Fibroblast of villous mesenchyme (primary cell): ENCODE measurements at regions not wholly inside any gene's neighbourhood (a gene's known extent, or its start where the extent isn't known, plus 50 kb on each side); places are given as distances from the start of the nearest gene placed in this dataset.

Experiments used
- DNase-seq: peaks from one replicate; pipeline ENCODE4 v3.0.0-alpha.2; 2010; ENCODE audit warnings: low read depth
- H3K4me3 ChIP-seq: 2 replicates; pipeline ENCODE4 v1.5.1; 2011; ENCODE audit warnings: low read depth, mild to moderate bottlenecking, low read length
- TF ChIP-seq, protein P1 (sequence below): IDR thresholded peaks from 2 replicates; pipeline ENCODE4 v1.5.1; 2012; ENCODE audit warnings: low read depth, mild to moderate bottlenecking, low read length; ENCODE audit not compliant: insufficient read depth

GRCh38 chr5:164354139-164354751 lies 848.8 kb downstream of the MAT2B start:
- H3K4me3 ChIP-seq: no peak overlapping the region
- TF ChIP-seq, protein P1, sequence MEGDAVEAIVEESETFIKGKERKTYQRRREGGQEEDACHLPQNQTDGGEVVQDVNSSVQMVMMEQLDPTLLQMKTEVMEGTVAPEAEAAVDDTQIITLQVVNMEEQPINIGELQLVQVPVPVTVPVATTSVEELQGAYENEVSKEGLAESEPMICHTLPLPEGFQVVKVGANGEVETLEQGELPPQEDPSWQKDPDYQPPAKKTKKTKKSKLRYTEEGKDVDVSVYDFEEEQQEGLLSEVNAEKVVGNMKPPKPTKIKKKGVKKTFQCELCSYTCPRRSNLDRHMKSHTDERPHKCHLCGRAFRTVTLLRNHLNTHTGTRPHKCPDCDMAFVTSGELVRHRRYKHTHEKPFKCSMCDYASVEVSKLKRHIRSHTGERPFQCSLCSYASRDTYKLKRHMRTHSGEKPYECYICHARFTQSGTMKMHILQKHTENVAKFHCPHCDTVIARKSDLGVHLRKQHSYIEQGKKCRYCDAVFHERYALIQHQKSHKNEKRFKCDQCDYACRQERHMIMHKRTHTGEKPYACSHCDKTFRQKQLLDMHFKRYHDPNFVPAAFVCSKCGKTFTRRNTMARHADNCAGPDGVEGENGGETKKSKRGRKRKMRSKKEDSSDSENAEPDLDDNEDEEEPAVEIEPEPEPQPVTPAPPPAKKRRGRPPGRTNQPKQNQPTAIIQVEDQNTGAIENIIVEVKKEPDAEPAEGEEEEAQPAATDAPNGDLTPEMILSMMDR: no peak
- DNase-seq: no peak

DNA sequence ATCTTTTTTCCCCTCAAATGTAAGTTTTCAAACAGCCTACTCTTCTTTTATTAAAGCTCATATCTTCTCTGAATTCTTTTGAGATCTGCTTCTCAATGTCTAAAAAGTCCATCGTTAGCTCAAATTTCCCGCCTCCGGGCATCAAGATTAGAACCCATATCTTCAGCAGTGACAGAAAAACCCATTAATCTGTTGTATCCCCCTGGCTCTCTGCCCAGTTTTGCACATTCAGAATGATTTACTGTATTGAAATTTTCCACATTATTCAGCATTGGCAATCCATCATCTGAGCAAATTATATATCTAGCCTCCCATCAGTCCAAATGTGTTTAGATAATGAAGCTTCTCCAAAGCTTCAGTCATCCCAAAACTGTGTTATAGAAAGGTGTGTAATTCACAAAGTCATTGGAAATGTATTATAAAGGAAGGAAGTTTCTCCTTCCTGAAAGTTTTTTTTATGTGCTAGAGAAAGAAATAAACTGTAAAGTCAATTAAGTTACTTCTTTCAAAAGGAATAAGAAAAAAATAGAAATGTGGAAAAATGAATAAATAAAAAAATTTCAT lies 849.9 kb downstream of the MAT2B start:
- no peak overlapping the region for H3K4me3 ChIP-seq
- no peak for DNase-seq
- TF ChIP-seq, protein P1: no peak

GRCh38 chr5:164356790-164357189 lies 851.4 kb downstream of the MAT2B start:
- no peak overlapping the region for H3K4me3 ChIP-seq
- no peak for DNase-seq
- TF ChIP-seq, protein P1: no peak

GRCh38 chr5:164357395-164358033 lies 852.1 kb downstream of the MAT2B start:
- DNase-seq: no peak
- no peak overlapping the region for H3K4me3 ChIP-seq
- TF ChIP-seq, protein P1: no peak

DNA sequence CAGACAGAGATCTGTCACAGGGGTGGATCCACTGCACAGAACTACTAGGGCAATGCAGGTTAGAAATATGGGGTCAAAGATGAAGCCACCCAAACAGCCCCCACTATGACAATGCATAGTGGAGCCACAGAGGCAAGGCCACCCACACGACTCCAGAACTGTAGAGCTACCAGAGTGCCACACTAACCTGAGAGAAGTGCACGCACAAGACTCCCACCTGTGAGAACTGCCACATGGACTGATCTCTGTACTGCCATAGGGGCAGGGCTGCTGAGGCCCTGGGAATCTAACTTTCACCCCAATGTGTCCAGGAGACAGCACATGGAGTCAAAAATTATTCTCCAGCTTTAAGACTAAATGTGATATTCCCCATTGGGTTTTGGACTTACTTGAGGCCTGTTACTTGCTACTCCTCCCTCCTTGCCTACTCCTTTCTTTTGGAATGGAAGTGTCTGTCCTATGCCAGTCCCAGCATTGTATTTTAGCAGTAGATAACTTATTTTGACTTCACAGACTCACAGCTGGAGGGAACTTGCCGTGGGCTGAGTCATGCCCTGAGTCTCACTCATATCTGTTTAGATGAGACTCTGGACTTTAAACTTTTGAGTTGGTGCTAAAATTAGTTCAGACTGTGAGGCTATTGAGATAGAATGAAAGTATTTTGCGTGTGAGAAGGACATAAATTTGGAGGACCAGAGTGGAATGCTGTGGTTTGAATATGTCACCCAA lies 853.3 kb downstream of the MAT2B start:
- no peak for DNase-seq
- TF ChIP-seq, protein P1: no peak

DNA sequence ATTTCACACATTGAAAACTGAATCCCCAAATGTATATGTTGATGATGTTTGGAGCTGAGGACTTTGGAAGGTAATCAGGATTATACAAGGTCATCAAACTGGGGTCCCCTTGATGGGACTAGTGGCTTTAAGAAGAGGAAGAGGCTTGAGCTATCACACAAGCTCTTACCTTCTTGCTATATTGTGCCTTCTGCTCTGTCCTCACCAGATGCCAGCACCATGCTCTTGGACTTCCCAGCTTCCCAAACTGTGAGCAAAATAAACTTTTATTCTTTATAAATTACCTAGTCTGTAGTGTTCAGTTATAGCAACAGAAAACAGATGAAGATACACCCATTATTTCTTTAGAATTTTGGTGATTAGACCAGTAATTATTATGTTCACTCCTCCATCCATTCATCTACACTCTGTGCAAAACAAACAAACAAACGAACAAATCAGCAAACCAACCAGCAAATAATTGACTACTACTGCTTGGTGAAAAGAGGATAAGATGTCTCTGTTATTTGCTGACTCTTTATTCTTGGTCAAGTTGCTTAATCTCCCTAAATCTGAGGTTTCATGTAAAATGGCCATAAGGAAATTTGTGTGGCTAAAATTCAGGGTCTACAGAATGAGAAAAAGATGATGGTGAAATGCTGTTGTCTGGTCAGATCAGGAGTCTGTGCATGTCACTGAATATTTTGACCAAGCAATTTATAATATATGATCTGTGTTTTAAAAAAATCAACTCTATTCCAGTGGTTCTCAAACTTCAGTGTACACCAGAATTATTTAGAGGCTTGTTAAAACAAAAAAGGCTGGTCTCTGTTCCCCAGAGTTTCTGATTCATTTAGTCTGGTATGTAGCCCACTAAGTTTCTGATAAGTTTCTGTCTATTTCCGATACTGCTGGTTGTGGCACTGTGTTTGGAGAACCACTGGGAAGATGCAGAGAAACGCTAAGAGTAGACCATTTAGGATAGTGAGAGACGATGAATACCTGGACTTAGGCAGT lies 854.1 kb downstream of the MAT2B start:
- DNase-seq: no peak
- H3K4me3 ChIP-seq: no peak overlapping the region
- TF ChIP-seq, protein P1: no peak

More for the DNA sequence above, 853.3 kb downstream of the MAT2B start:
- H3K4me3 ChIP-seq: no peak overlapping the region
